ENCODE measurements at regions not wholly inside any gene's neighbourhood (a gene's known extent, or its start where the extent isn't known, plus 50 kb on each side); places are given as distances from the start of the nearest gene placed in this dataset.

DNA sequence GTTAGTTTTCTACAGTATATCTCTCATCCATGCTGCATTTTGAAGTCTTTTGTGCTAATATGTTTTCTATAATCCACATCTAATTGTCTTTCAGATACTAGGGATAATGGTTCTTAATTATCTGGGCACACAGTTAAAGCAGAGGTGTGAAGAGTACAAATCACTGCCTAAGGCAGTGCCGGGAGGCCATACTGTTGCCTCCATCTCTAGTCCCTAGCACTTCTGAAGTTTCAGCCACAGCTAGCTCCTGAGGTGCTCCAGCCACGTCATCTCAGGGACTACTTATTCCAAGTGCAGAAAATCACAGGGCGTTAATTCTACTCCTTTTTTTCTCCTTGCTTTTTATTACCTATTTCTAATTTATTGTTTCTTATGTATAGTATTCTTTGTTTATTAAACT, 760.0 kb upstream of the FAM174A start:
- Mint-ChIP-seq H3K36me3 (no peaks in the 10 kb centered on the region), H3K27me3 (ENCODE audit: low read depth in 3 of 3) (no peaks in the 10 kb centered on the region), H3K4me3 (no peak overlapping the region), H3K27ac (no peak overlapping the region), H3K9me3 (peaks cover 0 to 4% (median 0%) of the 10 kb centered on the region in 7 donors), H3K4me1 (no peaks in the 10 kb centered on the region)
- intact Hi-C loops (cut with micrococcal nuclease) = no loop called here
- Histone ChIP-seq H3K79me2 (ENCODE audit: insufficient read depth, low read length) (no peaks in the 10 kb centered on the region), H3K9ac (ENCODE audit: insufficient read depth, low read length, poor library complexity, severe bottlenecking) (no peak overlapping the region), H3K27ac (ENCODE audit: low read depth in 1 of 2, low read length in 2 of 2) (no peak overlapping the region), H3K4me2 (replicated peaks; ENCODE audit: extremely low read depth, low read length, poor library complexity, severe bottlenecking) (no peak overlapping the region), H3K36me3 (replicated peaks in 1 of 2; ENCODE audit: control insufficient read depth in 1 of 2, insufficient read depth in 2 of 2, low read length in 2 of 2) (no peaks in the 10 kb centered on the region), H4K20me1 (ENCODE audit: insufficient read depth, low read length) (no peaks in the 10 kb centered on the region), H3K4me3 (replicated peaks in 1 of 3; ENCODE audit: low read depth in 2 of 3, low read length in 3 of 3) (no peak overlapping the region), H2AFZ (ENCODE audit: insufficient read depth, low read depth, low read length, poor library complexity, severe bottlenecking) (no peak overlapping the region), H3K27me3 (ENCODE audit: control insufficient read depth in 2 of 2, insufficient read depth in 2 of 2, low read length in 2 of 2) (no peaks in the 10 kb centered on the region), H3K9me3 (replicated peaks in 1 of 2; ENCODE audit: control insufficient read depth in 1 of 2, insufficient read depth in 1 of 2, low read length in 2 of 2) (no peaks in the 10 kb centered on the region), H3K4me1 (ENCODE audit: control insufficient read depth in 1 of 2, insufficient read depth in 2 of 2, low read length in 2 of 2) (no peaks in the 10 kb centered on the region)
- TF ChIP-seq, protein P1, sequence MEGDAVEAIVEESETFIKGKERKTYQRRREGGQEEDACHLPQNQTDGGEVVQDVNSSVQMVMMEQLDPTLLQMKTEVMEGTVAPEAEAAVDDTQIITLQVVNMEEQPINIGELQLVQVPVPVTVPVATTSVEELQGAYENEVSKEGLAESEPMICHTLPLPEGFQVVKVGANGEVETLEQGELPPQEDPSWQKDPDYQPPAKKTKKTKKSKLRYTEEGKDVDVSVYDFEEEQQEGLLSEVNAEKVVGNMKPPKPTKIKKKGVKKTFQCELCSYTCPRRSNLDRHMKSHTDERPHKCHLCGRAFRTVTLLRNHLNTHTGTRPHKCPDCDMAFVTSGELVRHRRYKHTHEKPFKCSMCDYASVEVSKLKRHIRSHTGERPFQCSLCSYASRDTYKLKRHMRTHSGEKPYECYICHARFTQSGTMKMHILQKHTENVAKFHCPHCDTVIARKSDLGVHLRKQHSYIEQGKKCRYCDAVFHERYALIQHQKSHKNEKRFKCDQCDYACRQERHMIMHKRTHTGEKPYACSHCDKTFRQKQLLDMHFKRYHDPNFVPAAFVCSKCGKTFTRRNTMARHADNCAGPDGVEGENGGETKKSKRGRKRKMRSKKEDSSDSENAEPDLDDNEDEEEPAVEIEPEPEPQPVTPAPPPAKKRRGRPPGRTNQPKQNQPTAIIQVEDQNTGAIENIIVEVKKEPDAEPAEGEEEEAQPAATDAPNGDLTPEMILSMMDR (IDR thresholded peaks at IDR 0.05) = no peak
- DNase-seq = no peak
- WGBS (ENCODE audit: insufficient coverage) = 59% methylated on average over 2 of the region's 3 CpGs

DNA sequence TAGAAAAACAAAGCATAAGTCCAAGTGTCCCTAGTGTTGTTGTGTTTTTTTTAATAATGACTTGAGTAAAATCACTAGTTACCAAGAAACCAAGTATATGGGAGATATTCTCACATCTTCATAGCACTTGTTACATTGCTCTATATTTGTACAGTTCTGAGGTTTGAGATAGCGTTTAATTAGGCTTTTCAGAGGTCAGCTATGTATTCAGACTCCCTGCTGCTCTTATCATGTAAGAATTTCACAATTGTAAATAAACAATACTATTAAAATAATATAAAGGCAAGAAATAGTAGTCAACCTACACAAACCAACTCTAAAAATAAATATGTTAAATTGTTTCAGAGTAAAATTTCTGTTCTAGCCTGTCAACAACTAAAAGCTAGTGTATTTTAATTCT, 761.9 kb upstream of the FAM174A start:
- H3K36me3 Mint-ChIP-seq = no peaks in the 10 kb centered on the region
- Histone ChIP-seq H3K27ac (ENCODE audit: low read depth in 1 of 2, low read length in 2 of 2) (no peak overlapping the region), H3K27me3 (ENCODE audit: control insufficient read depth in 2 of 2, insufficient read depth in 2 of 2, low read length in 2 of 2) (no peaks in the 10 kb centered on the region), H3K9ac (ENCODE audit: insufficient read depth, low read length, poor library complexity, severe bottlenecking) (no peak overlapping the region), H3K4me1 (ENCODE audit: control insufficient read depth in 1 of 2, insufficient read depth in 2 of 2, low read length in 2 of 2) (no peaks in the 10 kb centered on the region), H2AFZ (ENCODE audit: insufficient read depth, low read depth, low read length, poor library complexity, severe bottlenecking) (no peak overlapping the region), H3K79me2 (ENCODE audit: insufficient read depth, low read length) (no peaks in the 10 kb centered on the region), H4K20me1 (ENCODE audit: insufficient read depth, low read length) (no peaks in the 10 kb centered on the region), H3K4me3 (replicated peaks in 1 of 3; ENCODE audit: low read depth in 2 of 3, low read length in 3 of 3) (no peak overlapping the region), H3K4me2 (replicated peaks; ENCODE audit: extremely low read depth, low read length, poor library complexity, severe bottlenecking) (no peak overlapping the region), H3K36me3 (replicated peaks in 1 of 2; ENCODE audit: control insufficient read depth in 1 of 2, insufficient read depth in 2 of 2, low read length in 2 of 2) (no peaks in the 10 kb centered on the region), H3K9me3 (replicated peaks in 1 of 2; ENCODE audit: control insufficient read depth in 1 of 2, insufficient read depth in 1 of 2, low read length in 2 of 2) (no peaks in the 10 kb centered on the region)
- TF ChIP-seq, protein P1 (IDR thresholded peaks at IDR 0.05) = no peak
- no CpG with 5 or more reads among the region's 1 CpG for WGBS (ENCODE audit: insufficient coverage)
- H3K9me3 Mint-ChIP-seq = peaks cover 0 to 2% (median 0%) of the 10 kb centered on the region in 7 donors
- no peaks in the 10 kb centered on the region for H3K27me3 Mint-ChIP-seq (ENCODE audit: low read depth in 3 of 3)
- no peak overlapping the region for H3K27ac Mint-ChIP-seq
- H3K4me3 Mint-ChIP-seq = no peak overlapping the region
- H3K4me1 Mint-ChIP-seq = no peaks in the 10 kb centered on the region
- DNase-seq = no peak
- intact Hi-C loops (cut with micrococcal nuclease) = no loop called here
